PC-9 (cell line): ENCODE measurements at regions not wholly inside any gene's neighbourhood (a gene's known extent, or its start where the extent isn't known, plus 50 kb on each side); places are given as distances from the start of the nearest gene placed in this dataset.

ENCODE experiments used
- BruUV-seq: library from RNA; stranded (reverse); fragments of 400-500 nt; replicated peaks from 2 replicates; lab custom pipeline; 2021; lab: Mats Ljungman, UMichigan
- CTCF ChIA-PET: fragments of 300-600 bp; sonication (Branson Sonifier 250); formaldehyde crosslinking; loops from one replicate; lab custom pipeline; 2022; ENCODE audit warnings: antibody characterized with exemption; lab: Charles Lee
- POLR2A ChIA-PET: fragments of 300-600 bp; sonication (Branson Sonifier 250); formaldehyde crosslinking; loops from one replicate; lab custom pipeline; 2022; ENCODE audit warnings: antibody characterized with exemption; ENCODE audit not compliant: unreplicated experiment; lab: Charles Lee
- DNase-seq, 2 experiments: peaks; one replicate each; pipeline versions ENCODE4 v3.0.0 to v3.0.0-alpha.2; 2015 to 2022; ENCODE audit warnings: mixed read lengths in 1 of 2
- H2AFZ ChIP-seq: fragments of 200-600 bp; sonication (generic); 2 replicates; pipeline ENCODE4 v1.8.1; 2017; ENCODE audit warnings: antibody characterized with exemption
- H3F3A ChIP-seq: fragments of 200-600 bp; sonication (generic); 2 replicates; pipeline ENCODE4 v1.8.1; 2017; ENCODE audit warnings: antibody characterized with exemption, mild to moderate bottlenecking, low read depth; ENCODE audit not compliant: insufficient read depth
- H3K27ac ChIP-seq: fragments of 200-600 bp; sonication (generic); 2 replicates; pipeline ENCODE4 v1.6.1; 2016; ENCODE audit warnings: mixed run types
- H3K27me3 ChIP-seq: fragments of 200-600 bp; sonication (generic); 2 replicates; pipeline ENCODE4 v1.6.1; 2016; ENCODE audit warnings: low read depth, mixed run types; ENCODE audit not compliant: insufficient read depth
- H3K36me3 ChIP-seq: fragments of 200-600 bp; sonication (generic); 2 replicates; pipeline ENCODE4 v1.6.1; 2016; ENCODE audit warnings: low read depth, mixed run types
- H3K4me1 ChIP-seq: fragments of 200-600 bp; sonication (generic); replicated peaks from 2 replicates; pipeline ENCODE4 v1.6.1; 2016; ENCODE audit warnings: mixed run types; ENCODE audit not compliant: insufficient read depth
- H3K4me2 ChIP-seq: fragments of 200-600 bp; sonication (generic); 2 replicates; pipeline ENCODE4 v1.6.1; 2017; ENCODE audit warnings: mixed run types
- H3K4me3 ChIP-seq: fragments of 200-600 bp; sonication (generic); 2 replicates; pipeline ENCODE4 v1.6.1; 2016; ENCODE audit warnings: mixed run types
- H3K79me2 ChIP-seq: fragments of 200-600 bp; sonication (generic); 2 replicates; pipeline ENCODE4 v1.6.1; 2017; ENCODE audit warnings: low read depth, mixed run types
- H3K9me2 ChIP-seq: fragments of 200-600 bp; sonication (generic); 2 replicates; pipeline ENCODE4 v1.8.1; 2017; ENCODE audit warnings: mild to moderate bottlenecking; ENCODE audit not compliant: insufficient read depth
- H3K9me3 ChIP-seq: fragments of 200-600 bp; sonication (generic); 2 replicates; pipeline ENCODE4 v1.8.1; 2016; ENCODE audit warnings: low read depth; ENCODE audit not compliant: insufficient read depth
- H4K20me1 ChIP-seq: fragments of 200-600 bp; sonication (generic); 2 replicates; pipeline ENCODE4 v1.8.1; 2017; ENCODE audit not compliant: insufficient read depth
- EZH2 ChIP-seq: fragments of 200-600 bp; sonication (generic); IDR thresholded peaks from 2 replicates; pipeline ENCODE4 v1.8.0; 2017; ENCODE audit warnings: antibody characterized with exemption, low read depth
- intact Hi-C: fragments of 100-400 bp; cut with micrococcal nuclease; formaldehyde crosslinking; loops from one replicate; pipeline ENCODE4 v1.10.0; 2022; ENCODE audit not compliant: unreplicated experiment
- TF ChIP-seq, protein P1 (sequence below): fragments of 200-600 bp; sonication (generic); conservative IDR thresholded peaks from 2 replicates; pipeline ENCODE4 v1.6.1; 2017; ENCODE audit warnings: mixed run types, antibody characterized with exemption, mild to moderate bottlenecking, moderate library complexity

DNA sequence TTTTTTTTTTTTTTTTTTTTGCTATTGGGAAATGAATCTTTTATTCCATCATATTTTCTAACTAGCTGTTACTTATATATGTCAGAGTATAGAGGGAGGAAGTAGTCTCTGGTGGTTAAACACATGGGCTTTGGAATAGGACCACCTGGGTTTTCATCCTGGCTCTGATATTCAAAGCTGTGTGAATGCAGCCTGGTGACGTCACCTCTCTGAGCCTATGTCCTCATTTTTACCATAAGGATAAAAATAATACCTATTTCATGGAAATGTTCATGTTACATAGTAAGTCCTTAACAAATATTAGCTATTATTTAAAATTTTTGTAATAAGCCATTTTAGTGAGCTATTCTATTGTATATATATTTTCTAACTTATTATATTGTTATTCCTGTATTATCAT, 58.8 kb upstream of the TOX2 start:
- Histone ChIP-seq H3K4me1 (peaks cover 7% of the 10 kb centered on the region; the same call in 1 of the 2 replicates), H3K27ac (no peak overlapping the region), H3K27me3 (no peaks in the 10 kb centered on the region), H3K9me2 (no peaks in the 10 kb centered on the region), H3K4me2 (no peak overlapping the region), H3F3A (peaks cover 8% of the 10 kb centered on the region; the same call in 1 of the 2 replicates), H3K79me2 (no peaks in the 10 kb centered on the region), H3K36me3 (no peaks in the 10 kb centered on the region), H3K4me3 (no peak overlapping the region), H3K9me3 (no peaks in the 10 kb centered on the region; the same call in 1 of the 2 replicates), H4K20me1 (no peaks in the 10 kb centered on the region), H2AFZ (no peak overlapping the region)
- intact Hi-C loops, result no loop called here
- DNase-seq, result no peak
- no TSS peak for BruUV-seq
- POLR2A ChIA-PET, result interaction anchor here (0.6 kb wide), 3 partner anchors 77 to 238 kb away, joined by 3 to 8 read pairs (median 4); no protein-coding TSS in a partner anchor
- TF ChIP-seq EZH2, result no peak
- TF ChIP-seq, protein P1, sequence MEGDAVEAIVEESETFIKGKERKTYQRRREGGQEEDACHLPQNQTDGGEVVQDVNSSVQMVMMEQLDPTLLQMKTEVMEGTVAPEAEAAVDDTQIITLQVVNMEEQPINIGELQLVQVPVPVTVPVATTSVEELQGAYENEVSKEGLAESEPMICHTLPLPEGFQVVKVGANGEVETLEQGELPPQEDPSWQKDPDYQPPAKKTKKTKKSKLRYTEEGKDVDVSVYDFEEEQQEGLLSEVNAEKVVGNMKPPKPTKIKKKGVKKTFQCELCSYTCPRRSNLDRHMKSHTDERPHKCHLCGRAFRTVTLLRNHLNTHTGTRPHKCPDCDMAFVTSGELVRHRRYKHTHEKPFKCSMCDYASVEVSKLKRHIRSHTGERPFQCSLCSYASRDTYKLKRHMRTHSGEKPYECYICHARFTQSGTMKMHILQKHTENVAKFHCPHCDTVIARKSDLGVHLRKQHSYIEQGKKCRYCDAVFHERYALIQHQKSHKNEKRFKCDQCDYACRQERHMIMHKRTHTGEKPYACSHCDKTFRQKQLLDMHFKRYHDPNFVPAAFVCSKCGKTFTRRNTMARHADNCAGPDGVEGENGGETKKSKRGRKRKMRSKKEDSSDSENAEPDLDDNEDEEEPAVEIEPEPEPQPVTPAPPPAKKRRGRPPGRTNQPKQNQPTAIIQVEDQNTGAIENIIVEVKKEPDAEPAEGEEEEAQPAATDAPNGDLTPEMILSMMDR, result no peak
- CTCF ChIA-PET, result interaction anchor here (0.7 to 1.0 kb wide), 2 partner anchors 225 to 541 kb away, joined by 3 to 24 read pairs; no protein-coding TSS in a partner anchor

DNA sequence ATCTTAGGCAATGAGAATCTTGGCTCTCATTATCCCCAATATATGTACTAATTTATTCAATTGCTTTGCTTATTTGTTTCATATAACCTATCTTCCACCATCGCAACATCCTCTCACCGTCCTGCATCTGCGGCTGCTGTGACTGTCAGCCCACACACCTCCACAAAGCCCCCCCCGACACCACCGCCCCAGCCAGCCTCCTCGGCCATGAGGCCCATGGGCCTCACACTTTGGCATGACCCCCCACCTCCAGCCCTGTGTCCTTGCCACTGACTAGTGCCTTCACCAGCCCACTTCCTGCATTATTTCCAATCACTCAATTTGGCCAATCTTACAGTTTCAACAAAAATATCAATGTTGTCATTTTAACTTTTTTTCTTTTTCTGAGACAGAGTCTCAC, 60.7 kb upstream of the TOX2 start:
- Histone ChIP-seq H3F3A (peaks cover 27% of the 10 kb centered on the region; the same call in 1 of the 2 replicates), H3K9me3 (no peaks in the 10 kb centered on the region; the same call in 1 of the 2 replicates), H3K36me3 (no peaks in the 10 kb centered on the region), H3K27ac (no peak overlapping the region), H3K79me2 (no peaks in the 10 kb centered on the region), H3K4me2 (no peak overlapping the region), H4K20me1 (no peaks in the 10 kb centered on the region), H3K4me1 (peaks cover 26% of the 10 kb centered on the region), H3K9me2 (no peaks in the 10 kb centered on the region), H3K27me3 (no peaks in the 10 kb centered on the region), H2AFZ (no peak overlapping the region), H3K4me3 (no peak overlapping the region)
- no TSS peak for BruUV-seq
- no peak for DNase-seq
- CTCF ChIA-PET, result no interaction called here
- POLR2A ChIA-PET, result no interaction called here
- TF ChIP-seq EZH2, result no peak
- TF ChIP-seq, protein P1, result no peak
- intact Hi-C loops, result no loop called here

DNA sequence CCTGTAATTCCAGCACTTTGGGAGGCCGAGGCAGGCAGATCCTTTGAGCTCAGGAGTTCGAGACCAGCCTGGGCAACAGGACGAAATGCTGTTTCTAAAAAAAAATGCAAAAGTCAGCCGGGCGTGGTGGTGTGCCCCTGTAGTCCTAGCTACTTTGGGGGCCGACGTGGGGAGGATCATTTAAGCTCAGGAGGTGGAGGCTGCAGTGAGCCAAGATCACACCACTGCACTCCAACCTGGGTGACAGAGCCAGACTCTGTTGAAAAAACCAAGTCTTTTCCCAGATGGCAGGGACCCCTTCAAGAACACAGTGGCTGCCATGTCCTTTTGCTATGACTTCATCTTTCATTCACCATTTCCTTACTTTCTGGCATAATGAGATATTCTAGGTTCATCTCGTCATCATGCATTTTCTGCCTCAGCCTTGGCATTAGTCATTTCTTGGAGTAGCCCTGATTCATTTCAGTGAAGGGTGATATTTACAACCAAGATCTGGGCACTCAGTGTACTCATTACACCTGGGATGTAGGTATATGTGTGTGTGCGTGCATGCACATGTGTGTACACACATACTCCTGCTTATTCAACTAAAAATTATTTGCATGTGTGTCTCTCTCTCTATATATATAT, 61.4 kb upstream of the TOX2 start:
- Histone ChIP-seq H3K79me2 (no peaks in the 10 kb centered on the region), H4K20me1 (no peaks in the 10 kb centered on the region), H3K27me3 (no peaks in the 10 kb centered on the region), H3F3A (peaks cover 31% of the 10 kb centered on the region; the same call in 1 of the 2 replicates), H3K9me2 (no peaks in the 10 kb centered on the region), H3K36me3 (no peaks in the 10 kb centered on the region), H3K4me2 (no peak overlapping the region), H3K9me3 (no peaks in the 10 kb centered on the region; the same call in 1 of the 2 replicates), H3K4me1 (peaks cover 29% of the 10 kb centered on the region), H2AFZ (no peak overlapping the region), H3K4me3 (no peak overlapping the region), H3K27ac (no peak overlapping the region)
- intact Hi-C loops, result no loop called here
- BruUV-seq, result no TSS peak
- ChIA-PET CTCF (no interaction called here), POLR2A (no interaction called here)
- DNase-seq, result no peak
- no peak for TF ChIP-seq EZH2
- TF ChIP-seq, protein P1, result no peak
